HG03196 (cell line): ENCODE measurements at regions not wholly inside any gene's neighbourhood (a gene's known extent, or its start where the extent isn't known, plus 50 kb on each side); places are given as distances from the start of the nearest gene placed in this dataset.

Source experiments
- ATAC-seq: cut with Tn5 transposase; IDR thresholded peaks from one replicate; pipeline ENCODE4 v1.9.1; 2021; ENCODE audit not compliant: unreplicated experiment

DNA sequence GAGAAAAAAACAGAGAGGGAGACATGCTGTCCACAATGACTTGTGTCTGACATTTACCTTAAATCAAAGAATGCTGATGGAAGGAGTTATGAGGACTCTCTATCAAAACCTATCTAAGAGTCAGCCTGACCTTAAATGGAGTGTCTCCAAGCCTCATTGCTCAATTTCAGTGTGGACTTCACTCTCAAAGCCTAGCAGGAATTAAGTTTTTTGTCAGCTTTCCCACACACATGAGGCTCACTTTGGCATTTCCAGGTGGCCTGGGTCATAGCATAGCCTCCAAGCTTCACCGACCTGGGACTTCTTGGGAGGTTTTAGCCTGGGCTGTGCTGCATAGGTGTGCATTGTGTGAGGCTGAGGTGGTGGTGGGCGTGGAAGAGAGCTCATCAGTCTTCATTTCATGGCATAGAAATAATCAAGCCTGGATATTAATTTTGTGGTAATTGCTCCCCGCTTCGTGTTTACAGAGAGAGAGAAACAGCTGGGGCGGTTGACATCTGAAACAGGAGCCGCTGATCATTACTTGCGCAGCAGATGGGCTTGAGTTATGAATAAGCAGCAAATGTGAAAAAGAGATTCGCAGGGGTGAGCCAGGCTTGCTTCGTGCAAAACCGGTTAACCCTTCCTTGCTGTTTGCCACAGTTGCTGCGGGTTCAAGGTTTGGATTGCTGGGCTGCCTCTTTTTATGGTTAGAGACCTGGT lies 647.8 kb downstream of the INHBA start:
- ATAC-seq = no peak

DNA sequence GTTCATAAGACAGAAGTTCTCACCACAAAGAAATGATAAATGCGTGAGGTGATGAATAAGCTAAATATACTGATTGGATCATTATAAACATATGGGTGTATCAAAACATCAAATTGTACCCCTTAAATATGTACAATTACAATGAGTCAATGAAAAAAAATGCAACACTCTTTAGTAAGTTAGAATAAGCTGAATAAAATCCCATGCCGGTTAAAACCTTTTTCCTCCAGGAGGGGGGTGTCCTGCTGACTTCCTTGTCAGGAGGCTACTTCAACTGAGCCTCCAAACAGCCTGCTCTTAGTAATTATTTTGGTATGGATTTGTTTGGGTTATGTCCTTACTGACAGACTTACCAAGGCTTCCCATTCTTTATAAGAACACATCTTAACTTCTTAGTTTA lies 649.1 kb downstream of the INHBA start:
- no peak for ATAC-seq

DNA sequence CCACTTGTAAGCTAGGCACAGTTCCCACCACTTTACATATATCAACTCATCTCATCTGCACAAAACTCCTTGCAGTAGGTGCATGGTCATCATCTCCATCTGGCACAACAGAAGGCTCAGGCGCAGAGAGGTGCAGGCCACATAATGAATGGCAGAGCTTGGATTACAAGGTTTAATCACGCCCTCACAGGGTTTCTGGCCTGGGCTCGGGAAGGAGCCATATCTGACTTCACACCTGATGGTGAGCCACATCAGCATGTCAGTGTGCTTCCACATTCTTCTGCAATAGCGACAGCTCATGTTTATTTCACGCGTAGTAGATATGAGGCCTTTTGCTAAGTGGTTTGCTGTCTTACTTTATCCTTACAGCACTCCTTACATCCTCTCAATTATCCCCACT lies 650.2 kb downstream of the INHBA start:
- ATAC-seq = no peak

DNA sequence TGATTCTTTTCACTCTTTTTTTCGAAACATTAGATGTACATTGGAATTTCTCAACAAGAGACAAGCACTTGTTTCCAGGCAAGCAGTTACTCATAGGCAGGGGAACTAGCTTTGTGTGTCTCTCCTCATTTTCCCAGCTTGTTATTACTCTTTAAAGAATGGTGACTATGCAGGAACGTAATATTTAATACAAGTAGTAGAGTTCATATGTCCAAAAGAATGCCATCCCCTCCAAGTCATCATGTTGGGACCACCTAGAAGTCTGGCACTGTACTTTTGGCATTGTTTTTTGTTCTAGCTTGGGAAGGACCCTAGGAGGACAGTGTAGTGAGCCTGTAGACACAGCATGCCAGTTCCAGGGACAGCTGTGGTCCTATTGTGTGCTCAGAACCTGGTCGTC lies 650.7 kb downstream of the INHBA start:
- ATAC-seq = no peak

DNA sequence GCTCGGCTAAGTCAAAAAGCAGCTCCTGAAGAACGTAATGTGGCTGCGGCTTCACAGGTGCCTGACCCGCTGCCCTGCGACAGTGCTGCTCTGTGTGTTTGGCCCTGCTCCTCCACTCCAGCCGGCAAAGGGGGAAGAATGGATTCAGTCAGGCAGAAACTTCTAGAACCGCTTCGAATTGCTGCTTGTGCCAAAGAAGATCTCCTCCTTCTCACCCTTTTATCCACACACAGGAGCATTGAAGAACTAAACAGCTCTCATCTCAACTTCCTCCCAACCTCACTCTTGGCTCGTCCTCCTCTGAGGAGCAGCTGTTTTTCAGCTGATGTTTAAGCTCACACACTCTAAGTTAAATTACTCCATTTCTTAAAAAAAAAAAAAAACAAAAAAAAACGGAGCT lies 651.4 kb downstream of the INHBA start:
- no peak for ATAC-seq

- ATAC-seq = no peak
These were observed 651.8 kb downstream of the INHBA start for GRCh38 chr7:41051062-41051461.

GRCh38 chr7:41048771-41049170 lies 654.1 kb downstream of the INHBA start:
- ATAC-seq = no peak

DNA sequence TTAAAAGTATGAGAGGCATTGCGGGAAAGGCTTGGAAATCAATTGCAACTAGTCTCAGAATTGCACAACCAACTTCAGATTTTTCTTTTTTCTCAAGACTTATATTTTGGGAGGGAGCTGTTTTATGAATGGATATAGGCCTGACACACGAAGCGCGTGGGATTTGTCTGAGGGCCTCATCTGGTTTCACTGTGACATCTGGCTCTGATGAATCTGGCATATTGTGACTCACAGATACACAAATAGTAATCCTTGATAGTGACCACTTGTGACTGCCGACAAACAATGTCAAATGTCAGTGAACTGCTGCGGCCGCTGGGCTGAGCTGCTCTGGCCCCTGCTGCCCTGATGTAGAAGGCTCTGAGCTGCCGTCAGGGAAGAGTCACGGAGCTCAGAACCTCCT lies 655.1 kb downstream of the INHBA start:
- ATAC-seq = no peak

DNA sequence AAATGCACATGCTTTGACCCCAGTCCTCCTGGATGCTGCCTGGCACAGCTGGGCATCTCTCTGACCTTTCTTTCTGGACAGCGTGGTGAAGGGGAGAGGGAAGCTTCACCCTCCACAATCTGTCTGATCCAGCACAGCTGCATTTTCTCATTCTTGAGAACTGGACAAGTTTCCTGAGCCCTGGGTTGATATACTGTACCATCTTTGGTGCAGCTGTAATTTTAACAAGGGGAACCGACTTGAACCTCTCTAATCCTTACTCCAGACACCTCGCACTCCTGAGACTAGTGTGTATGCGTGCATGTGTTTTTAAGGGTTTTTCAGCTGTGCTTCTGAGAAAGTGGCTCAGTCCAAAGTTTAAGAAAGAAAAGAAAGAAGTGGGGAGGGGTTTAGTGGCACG lies 655.7 kb downstream of the INHBA start:
- no peak for ATAC-seq

GRCh38 chr7:41046776-41047175 lies 656.1 kb downstream of the INHBA start:
- no peak for ATAC-seq

GRCh38 chr7:41046221-41046761 lies 656.6 kb downstream of the INHBA start:
- ATAC-seq = no peak

- ATAC-seq = no peak
These were observed 657.2 kb downstream of the INHBA start for GRCh38 chr7:41045556-41046123.

DNA sequence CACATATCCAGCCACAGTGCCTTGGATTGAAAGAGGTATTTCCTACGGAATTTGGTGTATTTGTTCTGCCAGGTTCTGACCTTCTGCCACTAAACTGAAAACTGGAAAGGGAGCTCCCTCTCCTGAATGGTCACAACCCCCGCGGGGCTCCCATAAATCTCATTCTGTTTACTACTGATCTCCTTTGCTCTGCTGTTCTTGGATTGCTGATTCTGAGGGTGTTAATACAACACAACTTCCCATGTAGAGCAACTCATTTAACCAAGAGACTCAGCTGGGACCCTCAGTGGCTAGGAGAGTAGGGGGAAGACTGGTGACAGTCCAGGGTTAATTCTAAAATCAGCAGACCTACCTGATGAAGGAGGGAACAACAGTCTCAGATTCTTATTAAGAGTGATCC lies 662.9 kb downstream of the INHBA start:
- ATAC-seq = no peak

GRCh38 chr7:41039386-41039953 lies 663.4 kb downstream of the INHBA start:
- no peak for ATAC-seq

GRCh38 chr7:41038211-41038610 lies 664.7 kb downstream of the INHBA start:
- no peak for ATAC-seq

GRCh38 chr7:41037691-41038090 lies 665.2 kb downstream of the INHBA start:
- ATAC-seq = no peak

- ATAC-seq = no peak
These were observed 667.1 kb downstream of the INHBA start for GRCh38 chr7:41035794-41036193.

DNA sequence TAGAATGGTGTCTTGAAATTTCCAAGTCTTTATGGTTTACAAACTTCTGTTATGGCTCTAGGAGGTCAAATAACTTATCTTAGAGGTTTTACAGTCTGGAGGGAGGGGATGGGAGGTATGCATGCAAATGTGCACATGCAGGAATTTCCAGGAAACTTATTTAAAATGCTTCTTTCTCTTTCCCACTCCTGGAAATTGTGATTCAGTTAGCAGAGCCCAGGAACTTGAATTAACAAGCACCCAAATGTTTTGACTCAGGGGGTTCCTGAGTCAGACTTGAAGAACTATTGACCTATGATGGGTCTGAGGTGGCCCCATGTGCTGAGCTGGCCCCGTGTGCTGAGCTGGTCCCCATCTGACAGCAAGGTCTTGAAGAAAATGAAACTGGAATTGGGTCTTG lies 669.4 kb downstream of the INHBA start:
- ATAC-seq = no peak

DNA sequence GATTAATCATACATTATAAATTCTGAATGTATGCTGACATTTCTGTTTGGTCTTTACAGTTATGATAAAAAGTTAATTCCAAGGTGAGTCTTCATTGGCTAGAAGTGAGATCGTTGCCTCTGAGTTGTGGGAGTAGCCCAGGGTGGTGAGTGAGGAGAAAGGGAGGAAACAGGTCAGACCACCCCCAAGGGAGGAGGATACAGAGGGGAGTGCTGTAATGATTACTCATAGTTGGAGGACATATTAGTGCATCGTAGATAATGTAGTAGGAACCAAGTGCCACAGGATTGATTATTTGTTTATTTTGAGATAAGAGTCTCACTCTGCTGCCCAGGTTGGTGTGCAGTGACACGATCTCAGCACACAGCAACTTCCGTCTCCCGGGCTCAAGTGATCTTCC lies 672.2 kb downstream of the INHBA start:
- ATAC-seq = no peak

- no peak for ATAC-seq
These were observed 673.8 kb downstream of the INHBA start for GRCh38 chr7:41029072-41029499.

DNA sequence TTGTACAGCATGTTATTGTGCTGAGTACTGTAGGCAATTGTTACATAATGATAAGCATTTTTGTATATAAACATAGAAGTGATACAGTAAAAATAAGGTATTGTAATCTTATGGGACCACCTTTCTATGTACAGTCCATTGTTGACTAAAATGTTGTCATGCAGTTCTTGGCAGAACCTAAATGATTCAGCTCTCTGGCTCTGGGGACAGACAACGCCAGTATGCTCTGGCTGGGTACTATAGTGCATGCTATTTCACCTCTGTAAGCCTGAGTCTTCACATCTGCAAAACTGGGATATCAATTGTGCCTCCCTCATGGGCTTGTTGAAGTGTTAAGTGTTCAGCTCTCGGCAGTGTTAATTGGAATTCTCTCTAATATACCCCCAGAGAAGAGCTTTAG lies 674.3 kb downstream of the INHBA start:
- ATAC-seq = no peak

DNA sequence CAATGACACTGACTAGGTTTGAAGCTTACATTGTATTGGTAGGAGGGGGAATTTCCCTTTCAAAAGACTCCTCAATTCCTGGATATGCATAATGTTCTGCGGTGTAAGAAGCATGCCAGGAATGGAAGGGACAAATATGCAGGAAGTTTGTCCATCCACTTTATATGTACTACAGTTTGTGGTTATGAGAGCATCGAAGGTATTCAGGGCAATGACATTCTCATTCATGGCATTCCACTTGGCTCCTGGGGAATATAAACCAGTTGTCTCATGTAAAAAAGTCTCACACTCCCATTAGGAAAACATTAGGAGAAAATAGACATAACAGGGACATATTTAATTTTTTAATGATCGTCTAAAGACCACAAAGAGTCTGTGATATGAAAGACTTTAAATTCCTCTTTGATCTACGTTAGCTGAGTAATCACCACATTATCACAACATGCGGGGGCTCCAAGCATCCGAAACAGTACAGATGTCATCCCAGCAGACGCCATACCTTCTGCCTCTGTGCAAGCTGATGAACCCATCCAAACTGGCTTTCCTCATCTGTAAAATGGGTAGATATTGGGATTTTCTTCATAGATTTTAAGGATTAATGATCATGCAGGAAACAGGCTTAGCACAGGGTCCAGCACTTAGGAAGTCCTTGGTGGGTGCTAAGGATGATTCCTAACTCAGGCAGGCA lies 675.3 kb downstream of the INHBA start:
- no peak for ATAC-seq
